ENCODE measurements at regions not wholly inside any gene's neighbourhood (a gene's known extent, or its start where the extent isn't known, plus 50 kb on each side); places are given as distances from the start of the nearest gene placed in this dataset.
"Not testable (repeated sequence)": the region's sequence is repeated elsewhere in the genome, so short reads cannot be mapped to it uniquely, and the experiment has no call there.

DNA sequence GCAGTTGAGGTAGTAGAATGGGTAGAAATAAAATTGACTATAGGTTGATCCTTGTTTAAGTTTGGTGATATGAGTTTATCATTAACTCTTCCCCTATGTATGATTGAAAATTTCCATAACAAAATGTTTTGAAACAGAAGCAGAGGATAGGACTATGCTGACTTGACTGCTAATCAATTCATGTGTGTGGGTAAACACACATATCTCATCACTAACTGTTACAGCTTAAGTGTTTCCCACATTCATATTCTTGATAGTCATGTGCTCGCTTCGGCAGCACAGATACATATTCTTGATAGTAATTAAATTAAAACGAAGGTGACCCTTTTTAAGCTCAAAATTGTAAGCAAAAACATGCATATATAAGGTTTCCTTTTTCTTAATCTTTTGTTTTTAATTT is 68.2 kb upstream of the SAMSN1 start:
- TF ChIP-seq ZBTB48 (tag by site-specific recombination; IDR thresholded peaks at IDR 0.05), result no peak
- TF ChIP-seq ZSCAN23 (tag by site-specific recombination; IDR thresholded peaks at IDR 0.05), result no peak
- TF ChIP-seq, protein P1, sequence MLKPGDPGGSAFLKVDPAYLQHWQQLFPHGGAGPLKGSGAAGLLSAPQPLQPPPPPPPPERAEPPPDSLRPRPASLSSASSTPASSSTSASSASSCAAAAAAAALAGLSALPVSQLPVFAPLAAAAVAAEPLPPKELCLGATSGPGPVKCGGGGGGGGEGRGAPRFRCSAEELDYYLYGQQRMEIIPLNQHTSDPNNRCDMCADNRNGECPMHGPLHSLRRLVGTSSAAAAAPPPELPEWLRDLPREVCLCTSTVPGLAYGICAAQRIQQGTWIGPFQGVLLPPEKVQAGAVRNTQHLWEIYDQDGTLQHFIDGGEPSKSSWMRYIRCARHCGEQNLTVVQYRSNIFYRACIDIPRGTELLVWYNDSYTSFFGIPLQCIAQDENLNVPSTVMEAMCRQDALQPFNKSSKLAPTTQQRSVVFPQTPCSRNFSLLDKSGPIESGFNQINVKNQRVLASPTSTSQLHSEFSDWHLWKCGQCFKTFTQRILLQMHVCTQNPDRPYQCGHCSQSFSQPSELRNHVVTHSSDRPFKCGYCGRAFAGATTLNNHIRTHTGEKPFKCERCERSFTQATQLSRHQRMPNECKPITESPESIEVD (tag by site-specific recombination; IDR thresholded peaks at IDR 0.05), result no peak
- TF ChIP-seq ZNF311 (tag by site-specific recombination; IDR thresholded peaks at IDR 0.05; ENCODE audit: borderline replicate concordance), result no peak
- no peak for TF ChIP-seq ZNF214 (tag by site-specific recombination; IDR thresholded peaks at IDR 0.05; ENCODE audit: borderline replicate concordance)
- no peak for TF ChIP-seq MYNN (tag by site-specific recombination; IDR thresholded peaks at IDR 0.05; ENCODE audit: borderline replicate concordance)
- TF ChIP-seq, protein P2, sequence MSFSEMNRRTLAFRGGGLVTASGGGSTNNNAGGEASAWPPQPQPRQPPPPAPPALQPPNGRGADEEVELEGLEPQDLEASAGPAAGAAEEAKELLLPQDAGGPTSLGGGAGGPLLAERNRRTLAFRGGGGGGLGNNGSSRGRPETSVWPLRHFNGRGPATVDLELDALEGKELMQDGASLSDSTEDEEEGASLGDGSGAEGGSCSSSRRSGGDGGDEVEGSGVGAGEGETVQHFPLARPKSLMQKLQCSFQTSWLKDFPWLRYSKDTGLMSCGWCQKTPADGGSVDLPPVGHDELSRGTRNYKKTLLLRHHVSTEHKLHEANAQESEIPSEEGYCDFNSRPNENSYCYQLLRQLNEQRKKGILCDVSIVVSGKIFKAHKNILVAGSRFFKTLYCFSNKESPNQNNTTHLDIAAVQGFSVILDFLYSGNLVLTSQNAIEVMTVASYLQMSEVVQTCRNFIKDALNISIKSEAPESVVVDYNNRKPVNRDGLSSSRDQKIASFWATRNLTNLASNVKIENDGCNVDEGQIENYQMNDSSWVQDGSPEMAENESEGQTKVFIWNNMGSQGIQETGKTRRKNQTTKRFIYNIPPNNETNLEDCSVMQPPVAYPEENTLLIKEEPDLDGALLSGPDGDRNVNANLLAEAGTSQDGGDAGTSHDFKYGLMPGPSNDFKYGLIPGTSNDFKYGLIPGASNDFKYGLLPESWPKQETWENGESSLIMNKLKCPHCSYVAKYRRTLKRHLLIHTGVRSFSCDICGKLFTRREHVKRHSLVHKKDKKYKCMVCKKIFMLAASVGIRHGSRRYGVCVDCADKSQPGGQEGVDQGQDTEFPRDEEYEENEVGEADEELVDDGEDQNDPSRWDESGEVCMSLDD (tag by site-specific recombination; IDR thresholded peaks at IDR 0.05), result no peak
- H3K4me1 ChIP-seq (ENCODE audit: control insufficient read depth, insufficient read depth, low read length), result no peaks in the 10 kb centered on the region
- no peaks in the 10 kb centered on the region for H3K36me3 ChIP-seq (ENCODE audit: control insufficient read depth in 2 of 2, insufficient read depth in 1 of 2, low read length in 2 of 2)
- no peak overlapping the region for H3K4me3 ChIP-seq (ENCODE audit: low read depth, low read length)
- ChIA-PET CTCF (no interaction called here), POLR2A (no interaction called here)
- no peak overlapping the region for H3K27ac ChIP-seq (ENCODE audit: extremely low read depth, low read depth, low read length)
- H3K9me3 ChIP-seq (ENCODE audit: control insufficient read depth, insufficient read depth, low read depth, low read length), result no peaks in the 10 kb centered on the region

DNA sequence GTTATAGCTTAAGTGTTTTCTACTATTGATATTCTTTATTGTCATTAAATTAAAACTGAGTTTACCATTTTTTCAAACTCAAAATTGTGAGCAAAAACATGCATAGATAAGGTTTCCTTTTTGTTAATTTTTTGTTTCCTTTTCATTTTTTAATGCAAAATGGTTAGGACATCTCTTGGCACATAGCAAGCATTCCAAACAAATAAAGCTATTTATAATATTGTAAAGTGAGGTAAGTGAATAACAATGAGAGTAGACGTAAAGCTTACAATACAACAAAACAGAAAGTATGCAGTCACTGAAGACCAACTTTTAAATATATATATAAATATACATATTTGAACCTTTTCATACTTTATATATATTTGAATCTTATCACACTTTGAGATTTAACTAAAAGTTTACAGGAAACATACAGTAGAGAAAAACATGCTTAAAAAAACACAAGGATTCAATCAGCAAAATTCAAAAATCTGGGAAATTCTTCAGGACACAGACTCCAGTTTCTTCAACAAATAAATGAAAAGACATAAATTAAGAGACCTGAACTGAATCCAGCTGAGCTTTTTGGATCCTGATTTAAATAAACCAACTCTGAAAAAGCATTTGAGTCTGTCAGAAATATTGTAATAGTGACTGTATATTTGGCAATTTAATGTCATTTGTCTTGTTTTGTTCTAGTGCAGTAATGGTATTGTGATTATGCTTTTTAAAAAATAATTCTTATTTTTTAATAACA is 67.5 kb upstream of the SAMSN1 start:
- Histone ChIP-seq H3K4me1 (ENCODE audit: control insufficient read depth, insufficient read depth, low read length) (no peaks in the 10 kb centered on the region), H3K36me3 (ENCODE audit: control insufficient read depth in 2 of 2, insufficient read depth in 1 of 2, low read length in 2 of 2) (no peaks in the 10 kb centered on the region), H3K4me3 (ENCODE audit: low read depth, low read length) (no peak overlapping the region), H3K9me3 (ENCODE audit: control insufficient read depth, insufficient read depth, low read depth, low read length) (no peaks in the 10 kb centered on the region), H3K27ac (ENCODE audit: extremely low read depth, low read depth, low read length) (no peak overlapping the region)
- CTCF ChIA-PET, result interaction anchor here (0.9 kb wide), 1 partner anchor 125 kb away, joined by 4 read pairs; no protein-coding TSS in a partner anchor
- TF ChIP-seq BCL11B (tag by site-specific recombination; IDR thresholded peaks at IDR 0.05; ENCODE audit: low read depth) (no peak), ZNF350 (tag by site-specific recombination; IDR thresholded peaks at IDR 0.05) (no peak), ZNF621 (tag by site-specific recombination; IDR thresholded peaks at IDR 0.05) (no peak), SETDB1 (IDR thresholded peaks at IDR 0.05; ENCODE audit: insufficient read length, low read length) (no peak), KLF8 (tag by site-specific recombination; IDR thresholded peaks at IDR 0.05) (no peak)
- TF ChIP-seq, protein P3, sequence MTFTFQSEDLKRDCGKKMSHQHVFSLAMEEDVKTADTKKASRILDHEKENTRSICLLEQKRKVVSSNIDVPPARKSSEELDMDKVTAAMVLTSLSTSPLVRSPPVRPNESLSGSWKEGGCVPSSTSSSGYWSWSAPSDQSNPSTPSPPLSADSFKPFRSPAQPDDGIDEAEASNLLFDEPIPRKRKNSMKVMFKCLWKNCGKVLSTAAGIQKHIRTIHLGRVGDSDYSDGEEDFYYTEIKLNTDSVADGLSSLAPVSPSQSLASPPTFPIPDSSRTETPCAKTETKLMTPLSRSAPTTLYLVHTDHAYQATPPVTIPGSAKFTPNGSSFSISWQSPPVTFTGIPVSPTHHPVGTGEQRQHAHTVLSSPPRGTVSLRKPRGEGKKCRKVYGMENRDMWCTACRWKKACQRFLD (tag by site-specific recombination; IDR thresholded peaks at IDR 0.05), result no peak
- TF ChIP-seq, protein P4, sequence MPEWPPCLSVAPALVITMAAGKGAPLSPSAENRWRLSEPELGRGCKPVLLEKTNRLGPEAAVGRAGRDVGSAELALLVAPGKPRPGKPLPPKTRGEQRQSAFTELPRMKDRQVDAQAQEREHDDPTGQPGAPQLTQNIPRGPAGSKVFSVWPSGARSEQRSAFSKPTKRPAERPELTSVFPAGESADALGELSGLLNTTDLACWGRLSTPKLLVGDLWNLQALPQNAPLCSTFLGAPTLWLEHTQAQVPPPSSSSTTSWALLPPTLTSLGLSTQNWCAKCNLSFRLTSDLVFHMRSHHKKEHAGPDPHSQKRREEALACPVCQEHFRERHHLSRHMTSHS (tag by site-specific recombination; IDR thresholded peaks at IDR 0.05), result no peak
- POLR2A ChIA-PET, result no interaction called here

DNA sequence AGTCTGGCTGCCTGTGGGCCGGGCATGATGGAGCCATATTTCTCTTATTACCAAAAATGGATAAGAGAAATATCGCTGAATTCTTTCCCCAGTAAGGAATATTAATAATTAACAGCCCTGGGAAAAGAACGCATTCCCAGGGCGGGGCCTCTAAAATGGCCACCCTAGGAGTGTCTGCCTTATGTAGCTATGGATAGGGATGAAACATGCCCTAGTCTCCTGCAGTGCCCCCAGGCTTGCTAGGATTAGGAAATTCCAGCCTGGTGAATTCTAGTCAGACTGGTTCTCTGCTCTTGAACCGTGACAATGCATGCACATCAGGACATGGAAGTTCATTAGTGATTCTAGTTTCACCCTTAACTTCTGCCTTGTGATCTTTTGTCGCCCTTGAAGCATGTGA is 64.0 kb upstream of the SAMSN1 start:
- CTCF ChIA-PET; H3K4me3 ChIP-seq (ENCODE audit: low read depth, low read length); H3K9me3 ChIP-seq (ENCODE audit: control insufficient read depth, insufficient read depth, low read depth, low read length); POLR2A ChIA-PET; H3K4me1 ChIP-seq (ENCODE audit: control insufficient read depth, insufficient read depth, low read length); H3K27ac ChIP-seq (ENCODE audit: extremely low read depth, low read depth, low read length); H3K36me3 ChIP-seq (ENCODE audit: control insufficient read depth in 2 of 2, insufficient read depth in 1 of 2, low read length in 2 of 2): not testable (repeated sequence)
